H1 (cell line): ENCODE measurements at regions not wholly inside any gene's neighbourhood (a gene's known extent, or its start where the extent isn't known, plus 50 kb on each side); places are given as distances from the start of the nearest gene placed in this dataset.

Source experiments
- CTCF ChIA-PET: fragments of 300-600 bp; sonication (Branson Sonifier 250); formaldehyde crosslinking; loops from one replicate; lab custom pipeline; 2021; ENCODE audit not compliant: partially characterized antibody; lab: Charles Lee
- POLR2A ChIA-PET: fragments of 300-600 bp; sonication (Branson Sonifier 250); formaldehyde crosslinking; loops from one replicate; lab custom pipeline; 2021; ENCODE audit warnings: inconsistent platforms; ENCODE audit not compliant: partially characterized antibody; lab: Charles Lee
- DNase-seq, 2 experiments: peaks; one replicate each; pipeline versions ENCODE4 v3.0.0 to v3.0.0-alpha.2; 2010 to 2022; ENCODE audit warnings: low spot score in 2 of 2, low read depth in 1 of 2, mixed read lengths in 1 of 2
- FAIRE-seq: peaks from 2 replicates; lab custom pipeline; 2011; peaks lifted over from hg19 to GRCh38; lab: Jason Lieb, UNC
- H2AFZ ChIP-seq: 2 replicates; pipeline ENCODE4 v1.8.1; 2012; ENCODE audit warnings: low read length, inconsistent platforms
- H2AK5ac ChIP-seq: 2 replicates; pipeline ENCODE4 v1.6.1; 2013; ENCODE audit warnings: low read depth, low read length
- H2BK120ac ChIP-seq: replicated peaks from 2 replicates; pipeline ENCODE3; 2013; ENCODE audit warnings: low read depth, low read length, inconsistent platforms
- H2BK12ac ChIP-seq: 2 replicates; pipeline ENCODE4 v1.6.1; 2013; ENCODE audit warnings: low read depth, low read length
- H2BK15ac ChIP-seq: 2 replicates; pipeline ENCODE4 v1.6.1; 2013; ENCODE audit warnings: low read length
- H2BK20ac ChIP-seq: 2 replicates; pipeline ENCODE4 v1.6.1; 2013; ENCODE audit warnings: low read length
- H2BK5ac ChIP-seq: 2 replicates; pipeline ENCODE4 v1.6.1; 2013; ENCODE audit warnings: low read depth, low read length
- H3K14ac ChIP-seq: 2 replicates; pipeline ENCODE4 v1.6.1; 2013; ENCODE audit warnings: inconsistent platforms; ENCODE audit not compliant: insufficient read length
- H3K18ac ChIP-seq: 2 replicates; pipeline ENCODE4 v1.6.1; 2013; ENCODE audit warnings: low read length; ENCODE audit errors: extremely low read depth
- H3K23ac ChIP-seq: 2 replicates; pipeline ENCODE4 v1.6.1; 2013; ENCODE audit warnings: inconsistent platforms; ENCODE audit not compliant: insufficient read length
- H3K23me2 ChIP-seq: 2 replicates; pipeline ENCODE4 v1.6.1; 2013; ENCODE audit warnings: low read depth, low read length
- H3K27ac ChIP-seq: 2 replicates; pipeline ENCODE4 v1.6.1; 2011; ENCODE audit warnings: low read depth, low read length, inconsistent platforms
- H3K27me3 ChIP-seq, 4 experiments: replicated peaks in 1 of 4; 1 replicate in 1 of 4; 2 replicates in 3 of 4; pipeline versions ENCODE4 v1.6.1 to v1.8.1; 2011 to 2013; ENCODE audit warnings: low read length in 3 of 4, mild to moderate bottlenecking in 3 of 4, inconsistent platforms in 2 of 4, mixed read lengths in 2 of 4, moderate library complexity in 1 of 4; ENCODE audit not compliant: control insufficient read depth in 3 of 4, insufficient read depth in 3 of 4; ENCODE audit errors: extremely low read depth in 1 of 4
- H3K36me3 ChIP-seq, 4 experiments: 2 replicates each; pipeline versions ENCODE4 v1.6.1 to v1.8.1; 2011 to 2013; ENCODE audit warnings: mild to moderate bottlenecking in 4 of 4, low read length in 3 of 4, moderate library complexity in 2 of 4, control low read depth in 1 of 4, inconsistent platforms in 1 of 4; ENCODE audit not compliant: insufficient read depth in 4 of 4, control insufficient read depth in 2 of 4
- H3K4ac ChIP-seq: replicated peaks from 2 replicates; pipeline ENCODE3; 2013; ENCODE audit warnings: low read length, low read depth, mixed read lengths, inconsistent platforms; ENCODE audit not compliant: insufficient read length
- H3K4me1 ChIP-seq, 4 experiments: replicated peaks in 1 of 4; 1 replicate in 1 of 4; 2 replicates in 3 of 4; pipeline versions ENCODE4 v1.6.1 to v1.8.1; 2011 to 2013; ENCODE audit warnings: low read length in 3 of 4, inconsistent platforms in 2 of 4, mixed read lengths in 1 of 4; ENCODE audit not compliant: insufficient read depth in 4 of 4, control insufficient read depth in 3 of 4
- H3K4me2 ChIP-seq, 2 experiments: 2 replicates each; pipeline versions ENCODE4 v1.6.1 to v1.8.1; 2011 to 2013; ENCODE audit warnings: low read depth in 2 of 2, low read length in 2 of 2, control low read depth in 1 of 2, inconsistent platforms in 1 of 2, mild to moderate bottlenecking in 1 of 2; ENCODE audit not compliant: insufficient read depth in 1 of 2
- H3K4me3 ChIP-seq, 4 experiments: fragments of 200-600, 300-600 bp in 1 of 4; sonication (generic), shearing (Covaris generic), sonication (Bioruptor Twin) in 1 of 4; 2 replicates each; pipeline versions ENCODE4 v1.5.1 to v1.8.1; 2011 to 2016; ENCODE audit warnings: low read length in 4 of 4, low read depth in 3 of 4, control low read depth in 2 of 4, inconsistent platforms in 2 of 4, mild to moderate bottlenecking in 2 of 4, mixed read lengths in 1 of 4, moderate library complexity in 1 of 4; ENCODE audit not compliant: insufficient read depth in 2 of 4; ENCODE audit errors: extremely low read depth in 1 of 4
- H3K56ac ChIP-seq: replicated peaks from 2 replicates; pipeline ENCODE3; 2013; ENCODE audit warnings: low read depth, mild to moderate bottlenecking, mixed read lengths, low read length, inconsistent platforms; ENCODE audit not compliant: insufficient read length
- H3K79me1 ChIP-seq: 2 replicates; pipeline ENCODE4 v1.6.1; 2013; ENCODE audit warnings: low read depth, low read length, control low read depth
- H3K79me2 ChIP-seq, 2 experiments: 2 replicates each; pipeline versions ENCODE4 v1.6.1 to v1.8.1; 2012 to 2013; ENCODE audit warnings: low read length in 2 of 2, mild to moderate bottlenecking in 2 of 2, inconsistent platforms in 1 of 2; ENCODE audit not compliant: insufficient read depth in 2 of 2, control insufficient read depth in 1 of 2
- H3K9ac ChIP-seq, 4 experiments: replicated peaks in 1 of 4; 1 replicate in 1 of 4; 2 replicates in 3 of 4; pipeline versions ENCODE4 v1.6.1 to v1.8.1; 2011 to 2013; ENCODE audit warnings: low read depth in 3 of 4, low read length in 3 of 4, control low read depth in 2 of 4, mild to moderate bottlenecking in 2 of 4, moderate library complexity in 2 of 4, inconsistent platforms in 1 of 4; ENCODE audit errors: extremely low read depth in 1 of 4
- H3K9me3 ChIP-seq, 2 experiments: 2 replicates each; pipeline versions ENCODE4 v1.6.1 to v1.8.1; 2012 to 2013; ENCODE audit warnings: mild to moderate bottlenecking in 2 of 2, moderate library complexity in 2 of 2, control low read depth in 1 of 2, inconsistent platforms in 1 of 2, low read depth in 1 of 2, low read length in 1 of 2, mixed read lengths in 1 of 2; ENCODE audit not compliant: insufficient read depth in 2 of 2
- H4K20me1 ChIP-seq, 2 experiments: replicated peaks in 1 of 2; 2 replicates each; pipeline versions ENCODE3 to v1.8.1; 2011 to 2013; ENCODE audit warnings: inconsistent platforms in 2 of 2, low read length in 2 of 2, mild to moderate bottlenecking in 1 of 2; ENCODE audit not compliant: insufficient read depth in 2 of 2, control insufficient read depth in 1 of 2
- H4K5ac ChIP-seq: 2 replicates; pipeline ENCODE4 v1.6.1; 2013; ENCODE audit warnings: low read length, low read depth, mixed read lengths, inconsistent platforms; ENCODE audit not compliant: insufficient read length
- H4K8ac ChIP-seq: 2 replicates; pipeline ENCODE4 v1.8.0; 2013; ENCODE audit warnings: mild to moderate bottlenecking, moderate library complexity, low read length, inconsistent platforms; ENCODE audit not compliant: insufficient read depth; ENCODE audit errors: extremely low read depth
- H4K91ac ChIP-seq: replicated peaks from 2 replicates; pipeline ENCODE3; 2013; ENCODE audit warnings: low read length, mixed read lengths, inconsistent platforms; ENCODE audit not compliant: insufficient read length
- CBX8 ChIP-seq: fragments of 300-800, 300-1000 bp; sonication (generic); IDR thresholded peaks from 2 replicates; pipeline ENCODE4 v1.7.1; 2016; ENCODE audit warnings: low read depth, low read length, borderline replicate concordance
- CEBPB ChIP-seq: IDR thresholded peaks from 2 replicates; pipeline ENCODE4 v1.6.1; 2012; ENCODE audit warnings: low read depth, low read length
- EGR1 ChIP-seq: IDR thresholded peaks from 2 replicates; pipeline ENCODE4 v1.6.1; 2011; ENCODE audit warnings: low read depth, low read length, borderline replicate concordance
- KDM4A ChIP-seq: IDR thresholded peaks from one replicate; pipeline ENCODE4 v1.7.1; 2012; ENCODE audit warnings: low read depth, mild to moderate bottlenecking, moderate library complexity, low read length, inconsistent platforms; ENCODE audit not compliant: severe bottlenecking
- NANOG ChIP-seq: IDR thresholded peaks from 2 replicates; pipeline ENCODE4 v1.6.1; 2011; ENCODE audit warnings: low read length, low read depth, mild to moderate bottlenecking, inconsistent platforms; ENCODE audit not compliant: insufficient read depth, poor library complexity, severe bottlenecking
- NRF1 ChIP-seq: IDR thresholded peaks from 2 replicates; pipeline ENCODE4 v1.6.1; 2011; ENCODE audit warnings: mild to moderate bottlenecking, low read depth, low read length, improper control_type of control experiment
- RFX5 ChIP-seq: IDR thresholded peaks from 2 replicates; pipeline ENCODE4 v1.6.1; 2011; ENCODE audit warnings: low read depth, low read length, improper control_type of control experiment, borderline replicate concordance
- RXRA ChIP-seq: IDR thresholded peaks from 2 replicates; pipeline ENCODE4 v1.6.1; 2011; ENCODE audit warnings: low read depth, mild to moderate bottlenecking, low read length, moderate library complexity; ENCODE audit not compliant: insufficient read depth
- SIX5 ChIP-seq: IDR thresholded peaks from 2 replicates; pipeline ENCODE4 v1.6.1; 2011; ENCODE audit warnings: mild to moderate bottlenecking, low read depth, low read length
- TBP ChIP-seq: IDR thresholded peaks from 2 replicates; pipeline ENCODE4 v1.6.1; 2011; ENCODE audit warnings: low read depth, low read length, improper control_type of control experiment
- TEAD4 ChIP-seq: IDR thresholded peaks from 2 replicates; pipeline ENCODE4 v1.6.1; 2012; ENCODE audit warnings: low read depth, low read length, inconsistent platforms, mixed read lengths
- YY1 ChIP-seq: IDR thresholded peaks from 2 replicates; pipeline ENCODE4 v1.6.1; 2011; ENCODE audit warnings: low read depth, mild to moderate bottlenecking, low read length
- WGBS, 2 experiments: shearing (Covaris generic) in 1 of 2; methylation state at CpG; one replicate each; pipeline versions ENCODE4 v1.1.6 to v1.1.7; 2013 to 2015; ENCODE audit warnings: low lambda C conversion rate in 2 of 2, mixed read lengths in 2 of 2, inconsistent platforms in 1 of 2, low coverage in 1 of 2, missing lambda C conversion rate in 1 of 2; ENCODE audit not compliant: insufficient replicate concordance in 2 of 2, insufficient coverage in 1 of 2, insufficient read length in 1 of 2; ENCODE audit errors: extremely low coverage in 1 of 2, missing lambda C conversion rate in 1 of 2; 5-methylcytosine and 5-hydroxymethylcytosine counted together

- no peak for FAIRE-seq
- POLR2A ChIA-PET: no interaction called here
- CTCF ChIA-PET: no interaction called here
These were observed 858.0 kb downstream of the SLITRK1 start for GRCh38 chr13:83024232-83024631.

More at GRCh38 chr13:83024232-83024631, 858.0 kb downstream of the SLITRK1 start:
- Histone ChIP-seq H3K4ac (no peak overlapping the region), H3K9me3 (no peaks in the 10 kb centered on the region), H4K20me1 (no peaks in the 10 kb centered on the region), H3K23ac (no peak overlapping the region), H3K79me1 (no peaks in the 10 kb centered on the region), H3K4me2 (no peak overlapping the region), H3K27ac (no peak overlapping the region), H3K27me3 (no peaks in the 10 kb centered on the region), H3K56ac (no peak overlapping the region), H2BK15ac (no peak overlapping the region), H3K4me1 (no peaks in the 10 kb centered on the region), H2BK120ac (no peak overlapping the region), H2AK5ac (no peak overlapping the region), H3K4me3 (no peak overlapping the region), H2BK12ac (no peak overlapping the region), H3K36me3 (no peaks in the 10 kb centered on the region), H3K18ac (no peak overlapping the region), H2BK5ac (no peak overlapping the region), H3K23me2 (no peaks in the 10 kb centered on the region), H3K14ac (no peak overlapping the region), H4K8ac (no peak overlapping the region), H3K9ac (no peak overlapping the region), H4K91ac (no peak overlapping the region), H2AFZ (no peak overlapping the region), H2BK20ac (no peak overlapping the region), H3K79me2 (no peaks in the 10 kb centered on the region), H4K5ac (no peak overlapping the region)
- no peak for DNase-seq
- WGBS, 2 experiments: 93% methylated on average over 1 of the region's 1 CpG; no CpG with 5 or more reads in 1 of the 2 experiments
- TF ChIP-seq EGR1 (no peak), KDM4A (no peak), NANOG (no peak), CEBPB (no peak), RFX5 (no peak), RXRA (no peak), YY1 (no peak), SIX5 (no peak), TBP (no peak), CBX8 (no peak), NRF1 (no peak), TEAD4 (no peak)
